EH (cell line): ENCODE measurements at regions not wholly inside any gene's neighbourhood (a gene's known extent, or its start where the extent isn't known, plus 50 kb on each side); places are given as distances from the start of the nearest gene placed in this dataset.

Experiments used
- DNase-seq: peaks from one replicate; pipeline ENCODE4 v3.0.0-alpha.2; 2015; ENCODE audit warnings: low read depth

- DNase-seq: no peak
Measured at GRCh38 chr6:105611606-105612005, 208.7 kb upstream of the PREP start.

- DNase-seq: peak; percentile 92
Measured at GRCh38 chr6:105609375-105609991, 206.6 kb upstream of the PREP start.

GRCh38 chr6:105608711-105609374, 206.0 kb upstream of the PREP start:
- DNase-seq: peak; percentile 100

- peak; percentile 52 for DNase-seq
Measured at GRCh38 chr6:105607636-105608621, 205.0 kb upstream of the PREP start.

GRCh38 chr6:105606831-105607463, 204.1 kb upstream of the PREP start:
- DNase-seq: peak; percentile 31

- no peak for DNase-seq
Measured at GRCh38 chr6:105604587-105604884, 201.7 kb upstream of the PREP start.

GRCh38 chr6:105603788-105604586, 201.1 kb upstream of the PREP start:
- peak; percentile 52 for DNase-seq

- peak; percentile 98 for DNase-seq
Measured at GRCh38 chr6:105601541-105602236, 198.8 kb upstream of the PREP start.

- DNase-seq: peak; percentile 63
Measured at GRCh38 chr6:105600336-105601260, 197.7 kb upstream of the PREP start.

GRCh38 chr6:105598264-105598663, 195.4 kb upstream of the PREP start:
- DNase-seq: no peak

GRCh38 chr6:105596284-105596755, 193.4 kb upstream of the PREP start:
- peak; percentile 99 for DNase-seq

- DNase-seq: no peak
Measured at GRCh38 chr6:105595829-105596228, 192.9 kb upstream of the PREP start.

- peak; percentile 65 for DNase-seq
Measured at GRCh38 chr6:105594821-105595220, 191.9 kb upstream of the PREP start.

- DNase-seq: peak; percentile 70
Measured at GRCh38 chr6:105593805-105594671, 191.2 kb upstream of the PREP start.

- peak; percentile 84 for DNase-seq
Measured at GRCh38 chr6:105593056-105593690, 190.3 kb upstream of the PREP start.

- peak; percentile 93 for DNase-seq
Measured at GRCh38 chr6:105592329-105592728, 189.4 kb upstream of the PREP start.

- peak; percentile 64 for DNase-seq
Measured at GRCh38 chr6:105591053-105591452, 188.2 kb upstream of the PREP start.

- DNase-seq: no peak
Measured at GRCh38 chr6:105588123-105588710, 185.3 kb upstream of the PREP start.
